ENCODE measurements at regions not wholly inside any gene's neighbourhood (a gene's known extent, or its start where the extent isn't known, plus 50 kb on each side); places are given as distances from the start of the nearest gene placed in this dataset.

DNA sequence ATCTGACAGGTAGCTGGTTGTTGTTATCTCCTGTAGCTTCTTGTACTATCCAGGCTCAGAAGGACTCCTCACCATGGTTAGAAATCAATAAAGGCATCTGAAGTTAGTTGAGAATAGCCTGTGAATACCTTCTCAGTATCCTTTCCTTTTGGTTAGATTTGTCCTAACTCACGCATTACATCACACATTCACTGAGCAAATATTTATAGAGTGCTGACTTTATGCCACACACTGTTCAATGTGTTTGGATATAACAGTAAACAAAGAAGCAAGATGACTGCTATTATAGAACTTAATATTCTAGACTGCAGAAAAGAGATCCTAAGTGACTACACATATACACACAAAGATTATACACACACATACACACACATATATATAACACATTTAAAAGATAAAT lies 889.9 kb upstream of the CHAC2 start:
- BruUV-seq (replicated peaks): no TSS peak
- Mint-ChIP-seq H3K27ac (ENCODE audit: low read depth, unreplicated experiment) (no peak overlapping the region), H3K4me1 (ENCODE audit: insufficient read depth, unreplicated experiment) (no peaks in the 10 kb centered on the region), H3K27me3 (ENCODE audit: insufficient read depth, unreplicated experiment) (no peaks in the 10 kb centered on the region), H3K36me3 (ENCODE audit: insufficient read depth, unreplicated experiment) (no peaks in the 10 kb centered on the region), H3K9me3 (ENCODE audit: unreplicated experiment) (no peaks in the 10 kb centered on the region), H3K4me3 (ENCODE audit: unreplicated experiment) (no peak overlapping the region)
- ChIA-PET CTCF (interaction anchor here (0.5 to 0.7 kb wide), 2 partner anchors 53 to 820 kb away, joined by 3 read pairs; no protein-coding TSS in a partner anchor), POLR2A (no interaction called here)
- TF ChIP-seq, protein P1, sequence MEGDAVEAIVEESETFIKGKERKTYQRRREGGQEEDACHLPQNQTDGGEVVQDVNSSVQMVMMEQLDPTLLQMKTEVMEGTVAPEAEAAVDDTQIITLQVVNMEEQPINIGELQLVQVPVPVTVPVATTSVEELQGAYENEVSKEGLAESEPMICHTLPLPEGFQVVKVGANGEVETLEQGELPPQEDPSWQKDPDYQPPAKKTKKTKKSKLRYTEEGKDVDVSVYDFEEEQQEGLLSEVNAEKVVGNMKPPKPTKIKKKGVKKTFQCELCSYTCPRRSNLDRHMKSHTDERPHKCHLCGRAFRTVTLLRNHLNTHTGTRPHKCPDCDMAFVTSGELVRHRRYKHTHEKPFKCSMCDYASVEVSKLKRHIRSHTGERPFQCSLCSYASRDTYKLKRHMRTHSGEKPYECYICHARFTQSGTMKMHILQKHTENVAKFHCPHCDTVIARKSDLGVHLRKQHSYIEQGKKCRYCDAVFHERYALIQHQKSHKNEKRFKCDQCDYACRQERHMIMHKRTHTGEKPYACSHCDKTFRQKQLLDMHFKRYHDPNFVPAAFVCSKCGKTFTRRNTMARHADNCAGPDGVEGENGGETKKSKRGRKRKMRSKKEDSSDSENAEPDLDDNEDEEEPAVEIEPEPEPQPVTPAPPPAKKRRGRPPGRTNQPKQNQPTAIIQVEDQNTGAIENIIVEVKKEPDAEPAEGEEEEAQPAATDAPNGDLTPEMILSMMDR (IDR thresholded peaks at IDR 0.05; ENCODE audit: unreplicated experiment): no peak
- intact Hi-C loops (cut with micrococcal nuclease): no loop called here
- DNase-seq (ENCODE audit: unreplicated experiment): no peak

DNA sequence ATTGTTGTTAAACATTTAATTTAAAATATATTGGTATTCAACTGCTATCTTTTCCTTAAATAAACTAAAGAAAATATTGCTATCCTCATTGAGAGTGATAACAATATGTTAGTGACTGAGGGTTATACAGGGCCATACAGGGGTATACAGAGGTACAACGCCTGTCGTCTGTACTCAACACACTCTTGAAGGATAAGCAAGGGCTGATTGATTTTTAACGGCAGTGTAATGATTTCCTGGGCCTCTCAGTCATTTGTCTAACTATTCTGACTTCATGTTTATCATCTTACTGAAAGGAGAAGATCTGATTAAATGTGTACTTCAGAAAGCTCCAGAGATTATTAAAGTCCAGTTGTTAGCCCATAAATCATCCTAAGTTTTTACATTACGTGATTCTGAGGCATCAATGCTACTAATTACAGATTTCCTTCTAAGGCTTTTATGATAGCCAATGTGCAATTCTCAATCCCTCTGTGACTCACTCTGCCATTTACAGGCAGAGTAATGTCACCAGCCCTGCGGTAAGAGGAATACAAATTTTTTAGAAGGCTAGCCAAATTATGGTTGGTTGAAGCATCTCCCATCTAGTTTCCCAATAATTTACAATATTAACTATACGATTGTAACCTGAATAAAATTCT lies 893.0 kb upstream of the CHAC2 start:
- no peaks in the 10 kb centered on the region for H3K9me3 Mint-ChIP-seq (ENCODE audit: unreplicated experiment)
- TF ChIP-seq, protein P1 (IDR thresholded peaks at IDR 0.05; ENCODE audit: unreplicated experiment): no peak
- POLR2A ChIA-PET: no interaction called here
- DNase-seq (ENCODE audit: unreplicated experiment): no peak
- no peak overlapping the region for H3K4me3 Mint-ChIP-seq (ENCODE audit: unreplicated experiment)
- CTCF ChIA-PET: no interaction called here
- H3K4me1 Mint-ChIP-seq (ENCODE audit: insufficient read depth, unreplicated experiment): no peaks in the 10 kb centered on the region
- intact Hi-C loops (cut with micrococcal nuclease): no loop called here
- no peak overlapping the region for H3K27ac Mint-ChIP-seq (ENCODE audit: low read depth, unreplicated experiment)
- H3K36me3 Mint-ChIP-seq (ENCODE audit: insufficient read depth, unreplicated experiment): no peaks in the 10 kb centered on the region
- BruUV-seq (replicated peaks): no TSS peak
- no peaks in the 10 kb centered on the region for H3K27me3 Mint-ChIP-seq (ENCODE audit: insufficient read depth, unreplicated experiment)

DNA sequence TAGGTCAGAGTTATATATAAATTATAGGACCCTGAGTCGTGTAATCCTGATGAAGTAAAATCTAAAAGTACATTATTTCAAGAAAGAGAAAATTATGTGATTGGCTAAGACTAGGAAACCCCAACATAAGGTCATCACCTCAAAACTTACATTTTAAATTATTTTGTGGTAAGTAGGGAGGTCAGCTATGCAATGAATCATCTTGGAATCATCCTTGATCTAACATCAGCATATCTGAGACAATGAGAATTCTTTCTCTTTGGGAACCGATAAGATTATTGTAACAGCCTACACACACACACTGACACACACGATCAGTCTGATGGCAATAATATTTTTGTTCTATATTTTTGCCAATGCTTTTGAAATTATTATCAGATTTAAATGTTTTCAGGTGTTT lies 904.8 kb upstream of the CHAC2 start:
- no TSS peak for BruUV-seq (replicated peaks)
- Mint-ChIP-seq H3K36me3 (ENCODE audit: insufficient read depth, unreplicated experiment) (no peaks in the 10 kb centered on the region), H3K27ac (ENCODE audit: low read depth, unreplicated experiment) (no peak overlapping the region), H3K4me3 (ENCODE audit: unreplicated experiment) (no peak overlapping the region), H3K27me3 (ENCODE audit: insufficient read depth, unreplicated experiment) (no peaks in the 10 kb centered on the region), H3K4me1 (ENCODE audit: insufficient read depth, unreplicated experiment) (peaks cover 10% of the 10 kb centered on the region), H3K9me3 (ENCODE audit: unreplicated experiment) (no peaks in the 10 kb centered on the region)
- peak; percentile 9 for DNase-seq (ENCODE audit: unreplicated experiment)
- intact Hi-C loops (cut with micrococcal nuclease): no loop called here
- ChIA-PET POLR2A (no interaction called here), CTCF (no interaction called here)
- TF ChIP-seq, protein P1 (IDR thresholded peaks at IDR 0.05; ENCODE audit: unreplicated experiment): no peak

DNA sequence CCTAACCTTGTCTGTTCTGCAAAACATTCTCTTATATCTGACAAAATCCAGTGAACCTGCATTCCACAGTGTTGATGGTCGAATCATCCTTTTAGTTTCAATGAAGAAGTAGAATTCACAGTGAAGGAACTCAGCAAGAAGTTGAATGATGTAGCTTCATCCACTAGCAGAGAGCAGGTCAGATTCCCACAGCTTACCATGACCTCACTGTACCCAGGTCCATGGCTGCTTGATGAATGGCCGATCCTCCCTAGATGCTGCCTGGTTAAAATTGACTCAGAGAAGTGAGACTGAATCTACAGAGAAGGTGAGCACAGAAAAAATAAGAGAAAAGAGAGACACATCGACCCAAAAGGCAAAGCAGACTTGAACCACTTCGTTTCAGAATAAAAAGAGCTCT lies 906.0 kb upstream of the CHAC2 start:
- no TSS peak for BruUV-seq (replicated peaks)
- ChIA-PET CTCF (interaction anchor here (0.7 kb wide), 1 partner anchor 84 kb away, joined by 3 read pairs; no protein-coding TSS in a partner anchor), POLR2A (no interaction called here)
- no peak for DNase-seq (ENCODE audit: unreplicated experiment)
- TF ChIP-seq, protein P1 (IDR thresholded peaks at IDR 0.05; ENCODE audit: unreplicated experiment): no peak
- Mint-ChIP-seq H3K27me3 (ENCODE audit: insufficient read depth, unreplicated experiment) (no peaks in the 10 kb centered on the region), H3K27ac (ENCODE audit: low read depth, unreplicated experiment) (no peak overlapping the region), H3K4me1 (ENCODE audit: insufficient read depth, unreplicated experiment) (peaks cover 1% of the 10 kb centered on the region), H3K9me3 (ENCODE audit: unreplicated experiment) (no peaks in the 10 kb centered on the region), H3K4me3 (ENCODE audit: unreplicated experiment) (no peak overlapping the region), H3K36me3 (ENCODE audit: insufficient read depth, unreplicated experiment) (no peaks in the 10 kb centered on the region)
- intact Hi-C loops (cut with micrococcal nuclease): no loop called here
